ENCODE measurements at regions not wholly inside any gene's neighbourhood (a gene's known extent, or its start where the extent isn't known, plus 50 kb on each side); places are given as distances from the start of the nearest gene placed in this dataset.

- peaks cover 14% of the 10 kb centered on the region for H3K27me3 Mint-ChIP-seq (ENCODE audit: low read depth)
- H3K4me1 Mint-ChIP-seq (ENCODE audit: low read depth): peaks cover 2% of the 10 kb centered on the region
- ATAC-seq (no peak), DNase-seq (no peak)
- no peaks in the 10 kb centered on the region for H3K9me3 Mint-ChIP-seq
- H3K4me3 Mint-ChIP-seq: no peak overlapping the region
- H3K36me3 Mint-ChIP-seq (ENCODE audit: insufficient read depth): no peaks in the 10 kb centered on the region
Measured at GRCh38 chr1:244337839-244338238, 113.9 kb downstream of the ADSS2 start.

- H3K27me3 Mint-ChIP-seq (ENCODE audit: low read depth): peaks cover 6% of the 10 kb centered on the region
- ATAC-seq (no peak), DNase-seq (no peak)
- H3K4me1 Mint-ChIP-seq (ENCODE audit: low read depth): peaks cover 2% of the 10 kb centered on the region
- no peaks in the 10 kb centered on the region for H3K9me3 Mint-ChIP-seq
- H3K4me3 Mint-ChIP-seq: no peak overlapping the region
- no peaks in the 10 kb centered on the region for H3K36me3 Mint-ChIP-seq (ENCODE audit: insufficient read depth)
Measured at GRCh38 chr1:244339073-244339692, 112.5 kb downstream of the ADSS2 start.

- Mint-ChIP-seq H3K36me3 (ENCODE audit: insufficient read depth) (no peaks in the 10 kb centered on the region), H3K9me3 (no peaks in the 10 kb centered on the region), H3K27me3 (ENCODE audit: low read depth) (peaks cover 1% of the 10 kb centered on the region), H3K4me1 (ENCODE audit: low read depth) (peaks cover 2% of the 10 kb centered on the region), H3K4me3 (no peak overlapping the region)
- DNase-seq (no peak), ATAC-seq (peak in 1 of 2 donors; percentile 27)
Measured at GRCh38 chr1:244339776-244340175, 111.9 kb downstream of the ADSS2 start.

GRCh38 chr1:244340396-244340795, 111.3 kb downstream of the ADSS2 start:
- Mint-ChIP-seq H3K27me3 (ENCODE audit: low read depth) (no peaks in the 10 kb centered on the region), H3K9me3 (no peaks in the 10 kb centered on the region)
- no peak for ATAC-seq

GRCh38 chr1:244341455-244342450, 110.0 kb downstream of the ADSS2 start:
- no peak for DNase-seq
- peaks cover 2% of the 10 kb centered on the region for H3K4me1 Mint-ChIP-seq (ENCODE audit: low read depth)
- ATAC-seq: peak; percentile 23 to 59
- H3K4me3 Mint-ChIP-seq: no peak overlapping the region
- no peaks in the 10 kb centered on the region for H3K9me3 Mint-ChIP-seq
- H3K27me3 Mint-ChIP-seq (ENCODE audit: low read depth): no peaks in the 10 kb centered on the region
- no peaks in the 10 kb centered on the region for H3K36me3 Mint-ChIP-seq (ENCODE audit: insufficient read depth)

More at GRCh38 chr1:244340396-244340795, 111.3 kb downstream of the ADSS2 start:
- peaks cover 2% of the 10 kb centered on the region for H3K4me1 Mint-ChIP-seq (ENCODE audit: low read depth)
- no peak for DNase-seq
- no peaks in the 10 kb centered on the region for H3K36me3 Mint-ChIP-seq (ENCODE audit: insufficient read depth)
- no peak overlapping the region for H3K4me3 Mint-ChIP-seq

GRCh38 chr1:244344001-244344400, 107.7 kb downstream of the ADSS2 start:
- Mint-ChIP-seq H3K4me3 (no peak overlapping the region), H3K9me3 (no peaks in the 10 kb centered on the region), H3K36me3 (ENCODE audit: insufficient read depth) (no peaks in the 10 kb centered on the region), H3K27me3 (ENCODE audit: low read depth) (no peaks in the 10 kb centered on the region), H3K4me1 (ENCODE audit: low read depth) (peaks cover 2% of the 10 kb centered on the region)
- ATAC-seq (no peak), DNase-seq (no peak)

GRCh38 chr1:244346972-244347618, 104.6 kb downstream of the ADSS2 start:
- DNase-seq (no peak), ATAC-seq (no peak)
- Mint-ChIP-seq H3K27me3 (ENCODE audit: low read depth) (no peaks in the 10 kb centered on the region), H3K4me1 (ENCODE audit: low read depth) (peaks cover 9% of the 10 kb centered on the region), H3K36me3 (ENCODE audit: insufficient read depth) (no peaks in the 10 kb centered on the region), H3K4me3 (no peak overlapping the region), H3K9me3 (no peaks in the 10 kb centered on the region)

- no peak for ATAC-seq
- Mint-ChIP-seq H3K9me3 (no peaks in the 10 kb centered on the region), H3K36me3 (ENCODE audit: insufficient read depth) (no peaks in the 10 kb centered on the region), H3K4me1 (ENCODE audit: low read depth) (peaks cover 9% of the 10 kb centered on the region), H3K27me3 (ENCODE audit: low read depth) (no peaks in the 10 kb centered on the region), H3K4me3 (no peak overlapping the region)
- DNase-seq: no peak
Measured at GRCh38 chr1:244347942-244348341, 103.8 kb downstream of the ADSS2 start.

GRCh38 chr1:244349103-244349531, 102.6 kb downstream of the ADSS2 start:
- no peak for ATAC-seq
- H3K4me3 Mint-ChIP-seq: no peak overlapping the region
- H3K9me3 Mint-ChIP-seq: no peaks in the 10 kb centered on the region
- no peak for DNase-seq
- no peaks in the 10 kb centered on the region for H3K27me3 Mint-ChIP-seq (ENCODE audit: low read depth)
- no peaks in the 10 kb centered on the region for H3K36me3 Mint-ChIP-seq (ENCODE audit: insufficient read depth)
- peaks cover 9% of the 10 kb centered on the region for H3K4me1 Mint-ChIP-seq (ENCODE audit: low read depth)

- Mint-ChIP-seq H3K27me3 (ENCODE audit: low read depth) (no peaks in the 10 kb centered on the region), H3K4me1 (ENCODE audit: low read depth) (peaks cover 9% of the 10 kb centered on the region), H3K4me3 (no peak overlapping the region), H3K36me3 (ENCODE audit: insufficient read depth) (no peaks in the 10 kb centered on the region), H3K9me3 (no peaks in the 10 kb centered on the region)
- ATAC-seq (no peak), DNase-seq (no peak)
Measured at GRCh38 chr1:244349581-244350001, 102.1 kb downstream of the ADSS2 start.

- ATAC-seq (peak; percentile 46 to 56), DNase-seq (no peak)
- H3K9me3 Mint-ChIP-seq: no peaks in the 10 kb centered on the region
- peaks cover 9% of the 10 kb centered on the region for H3K4me1 Mint-ChIP-seq (ENCODE audit: low read depth)
- peak overlapping the region; percentile 5 for H3K4me3 Mint-ChIP-seq
- no peaks in the 10 kb centered on the region for H3K27me3 Mint-ChIP-seq (ENCODE audit: low read depth)
- no peaks in the 10 kb centered on the region for H3K36me3 Mint-ChIP-seq (ENCODE audit: insufficient read depth)
Measured at GRCh38 chr1:244350027-244350426, 101.7 kb downstream of the ADSS2 start.

- Mint-ChIP-seq H3K4me1 (ENCODE audit: low read depth) (peaks cover 9% of the 10 kb centered on the region), H3K36me3 (ENCODE audit: insufficient read depth) (no peaks in the 10 kb centered on the region), H3K4me3 (no peak overlapping the region), H3K27me3 (ENCODE audit: low read depth) (no peaks in the 10 kb centered on the region), H3K9me3 (no peaks in the 10 kb centered on the region)
- ATAC-seq (no peak), DNase-seq (no peak)
Measured at GRCh38 chr1:244352156-244352830, 99.4 kb downstream of the ADSS2 start.

- DNase-seq: peak; percentile 17
- Mint-ChIP-seq H3K4me3 (no peak overlapping the region), H3K36me3 (ENCODE audit: insufficient read depth) (no peaks in the 10 kb centered on the region), H3K4me1 (ENCODE audit: low read depth) (peaks cover 9% of the 10 kb centered on the region), H3K27me3 (ENCODE audit: low read depth) (no peaks in the 10 kb centered on the region), H3K9me3 (no peaks in the 10 kb centered on the region)
- ATAC-seq: peak in 1 of 2 donors; percentile 87
Measured at GRCh38 chr1:244353551-244354091, 98.1 kb downstream of the ADSS2 start.

- Mint-ChIP-seq H3K27me3 (ENCODE audit: low read depth) (no peaks in the 10 kb centered on the region), H3K4me1 (ENCODE audit: low read depth) (peaks cover 3% of the 10 kb centered on the region), H3K9me3 (no peaks in the 10 kb centered on the region), H3K36me3 (ENCODE audit: insufficient read depth) (no peaks in the 10 kb centered on the region), H3K4me3 (no peak overlapping the region)
- no peak for DNase-seq
- no peak for ATAC-seq
Measured at GRCh38 chr1:244354810-244355278, 96.9 kb downstream of the ADSS2 start.
